HG03342 (cell line): ENCODE measurements at regions not wholly inside any gene's neighbourhood (a gene's known extent, or its start where the extent isn't known, plus 50 kb on each side); places are given as distances from the start of the nearest gene placed in this dataset.
A peak's percentile ranks its signal among the peaks of the same experiment; 100 is the strongest.
"Not testable (repeated sequence)": the region's sequence is repeated elsewhere in the genome, so short reads cannot be mapped to it uniquely, and the experiment has no call there.

Experiments used
- ATAC-seq: cut with Tn5 transposase; IDR thresholded peaks from one replicate; pipeline ENCODE4 v1.9.1; 2021; ENCODE audit warnings: mild to moderate bottlenecking, moderate library complexity; ENCODE audit not compliant: unreplicated experiment

DNA sequence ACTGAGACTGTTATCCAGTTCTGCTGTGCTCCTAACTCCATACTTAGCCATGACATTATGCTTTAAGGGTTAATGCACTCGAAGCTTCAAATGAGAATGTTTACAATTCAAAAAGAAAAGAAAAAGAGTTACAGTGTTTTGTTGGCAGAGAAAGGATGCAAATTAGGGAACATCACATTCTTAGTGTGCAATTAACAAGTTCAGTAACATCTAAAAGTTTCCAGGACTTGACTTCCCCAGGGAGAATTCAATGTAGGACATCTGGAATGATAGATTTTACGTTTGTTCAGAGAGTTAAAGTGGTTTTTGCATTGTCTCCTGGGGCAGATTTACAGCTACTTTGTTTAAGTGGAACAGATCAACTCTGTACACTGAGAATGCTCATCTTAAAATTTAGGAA is 525.2 kb downstream of the LIG4 start:
- ATAC-seq, result no peak

DNA sequence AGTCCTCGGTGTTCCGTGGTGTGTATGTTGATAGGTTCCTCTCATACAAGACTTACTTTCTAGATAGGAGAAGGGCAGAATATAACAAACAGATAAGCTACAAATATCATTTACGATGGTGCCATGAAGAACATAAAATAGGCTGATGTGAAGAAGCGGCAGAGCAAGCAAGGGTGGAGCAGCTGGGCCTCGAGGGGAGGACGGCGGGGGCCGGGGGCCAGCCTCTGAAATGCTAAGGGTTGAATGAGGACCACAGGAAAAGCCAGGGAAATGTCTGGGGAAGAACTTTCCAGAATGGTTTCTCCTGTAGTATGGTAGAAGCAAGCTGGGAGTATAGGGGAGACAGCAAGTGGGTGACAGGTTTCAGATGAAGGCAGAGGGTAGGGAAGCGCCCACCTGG is 529.5 kb downstream of the LIG4 start:
- no peak for ATAC-seq

DNA sequence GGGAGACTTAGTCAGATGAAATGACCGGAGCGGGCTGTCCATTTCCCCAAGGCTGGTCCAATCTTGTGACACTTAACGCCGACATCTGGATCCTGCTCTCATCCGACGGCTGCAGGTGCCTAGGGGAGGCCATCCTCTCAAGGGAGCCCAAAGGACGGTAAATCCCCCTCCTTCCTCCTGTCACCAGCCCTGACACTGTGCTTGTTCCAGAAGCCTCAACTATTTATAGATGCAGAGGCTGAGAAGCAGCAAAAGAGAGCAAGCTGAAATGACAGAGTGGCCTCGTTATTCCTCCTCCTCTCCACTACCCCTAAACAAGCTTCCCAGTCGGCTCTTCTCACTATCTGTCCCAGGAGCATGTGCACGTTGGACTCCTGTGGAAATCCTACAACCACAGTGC is 533.7 kb downstream of the LIG4 start:
- no peak for ATAC-seq

DNA sequence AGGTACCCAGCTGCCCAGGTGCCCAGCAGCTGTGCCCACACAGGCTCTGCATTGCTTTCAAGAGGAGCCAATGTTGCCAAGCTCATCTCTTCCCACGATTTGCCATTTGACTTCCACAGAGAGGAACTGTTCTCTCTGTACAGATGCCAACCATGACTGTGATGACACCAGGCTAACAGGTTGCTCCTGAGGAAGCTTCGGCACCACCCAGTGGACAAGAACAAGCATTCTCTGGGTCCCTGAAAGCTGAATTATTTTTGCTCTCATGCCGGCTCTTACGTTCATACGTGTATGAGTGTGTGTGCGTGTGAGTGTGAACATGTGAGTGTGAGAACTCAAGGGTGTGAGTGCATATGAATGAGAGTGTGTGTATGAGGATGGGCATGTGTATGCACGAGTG is 535.2 kb downstream of the LIG4 start:
- no peak for ATAC-seq

DNA sequence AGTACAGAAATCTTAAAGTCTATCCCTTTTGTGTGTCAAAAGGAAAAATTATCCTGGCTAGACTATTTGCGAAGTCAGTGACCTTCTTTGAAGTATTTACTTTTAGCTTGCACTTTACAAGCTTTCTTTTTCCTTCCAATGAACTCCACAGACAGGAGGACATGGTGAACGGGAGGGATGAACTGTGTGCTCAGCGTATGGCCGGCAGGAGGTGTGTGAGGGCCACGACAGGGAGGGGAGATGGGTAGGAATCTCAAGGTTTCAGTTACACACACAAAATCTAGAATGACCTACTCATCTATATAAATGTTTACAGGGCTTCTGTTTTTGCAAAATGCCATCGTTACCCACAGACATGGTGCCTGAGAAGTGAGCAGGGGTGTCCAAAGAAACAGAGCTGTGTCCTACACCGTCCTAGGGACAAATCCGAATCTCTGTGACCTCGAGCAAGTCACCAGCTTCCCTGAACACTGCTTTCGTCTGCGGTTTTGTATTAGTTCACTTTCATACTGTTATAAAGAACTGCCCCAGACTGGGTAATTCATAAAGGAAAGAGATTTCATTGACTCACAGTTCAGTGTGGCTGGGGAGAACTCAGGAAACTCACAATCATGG is 537.2 kb downstream of the LIG4 start:
- no peak for ATAC-seq

DNA sequence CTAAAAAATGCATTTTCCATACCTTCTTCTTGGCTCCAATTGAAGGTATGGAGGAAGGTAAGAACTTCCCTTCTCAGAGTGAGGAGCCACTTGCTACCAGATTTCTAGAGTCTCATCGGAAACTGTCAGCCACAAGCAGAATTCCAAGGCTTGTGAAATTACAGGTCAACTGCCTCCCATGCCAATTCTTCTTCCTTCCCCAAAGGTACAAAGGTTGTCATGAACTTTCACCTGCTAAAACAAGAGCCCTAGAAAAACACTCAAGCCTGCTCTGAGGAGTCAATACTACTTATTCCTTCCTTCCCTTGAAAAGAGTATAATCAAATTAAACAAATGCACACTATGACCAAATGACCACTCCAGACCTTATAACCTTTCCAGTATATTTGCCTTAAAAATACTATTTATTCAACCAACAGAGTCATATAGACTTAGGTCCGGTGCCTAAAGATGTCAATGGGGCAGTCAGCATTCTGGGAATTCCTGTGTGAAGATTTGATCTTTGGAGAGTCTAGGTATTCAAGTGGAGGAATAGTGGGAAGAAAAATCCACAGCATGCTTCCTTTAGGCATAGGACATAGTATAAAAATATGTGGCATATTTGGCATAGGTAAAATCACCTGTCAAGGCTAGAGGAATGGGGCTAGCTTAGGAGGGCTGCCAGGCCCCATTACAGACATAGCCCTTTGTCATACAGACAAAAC is 539.3 kb downstream of the LIG4 start:
- ATAC-seq, result no peak

DNA sequence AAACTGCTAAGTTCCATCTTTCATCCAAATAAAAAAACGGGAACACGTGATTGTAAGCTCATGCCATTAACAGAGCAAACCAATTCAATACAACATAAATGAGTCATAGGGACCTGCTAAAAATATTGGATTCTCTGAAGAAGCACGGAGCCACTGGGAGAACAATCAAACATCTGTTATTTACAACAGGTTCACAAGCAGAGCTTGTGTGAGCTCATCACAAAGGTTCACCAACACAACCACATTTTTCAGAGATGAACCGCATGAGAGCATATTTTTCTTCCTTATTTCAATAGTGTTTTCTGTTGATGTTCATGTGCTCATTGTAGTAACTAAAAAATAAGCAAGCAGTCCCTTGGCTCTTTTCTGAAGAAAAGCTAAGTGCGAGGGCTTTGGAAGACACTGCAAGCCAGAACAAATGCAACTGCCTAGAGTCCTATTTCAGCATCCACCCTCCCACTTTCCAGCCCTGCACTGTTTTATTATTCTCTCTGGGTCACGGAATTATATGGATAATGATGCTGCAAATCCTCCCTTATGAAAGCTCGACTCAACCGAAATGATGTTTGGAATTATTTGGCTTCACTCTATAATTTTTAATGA is 545.8 kb downstream of the LIG4 start:
- no peak for ATAC-seq

DNA sequence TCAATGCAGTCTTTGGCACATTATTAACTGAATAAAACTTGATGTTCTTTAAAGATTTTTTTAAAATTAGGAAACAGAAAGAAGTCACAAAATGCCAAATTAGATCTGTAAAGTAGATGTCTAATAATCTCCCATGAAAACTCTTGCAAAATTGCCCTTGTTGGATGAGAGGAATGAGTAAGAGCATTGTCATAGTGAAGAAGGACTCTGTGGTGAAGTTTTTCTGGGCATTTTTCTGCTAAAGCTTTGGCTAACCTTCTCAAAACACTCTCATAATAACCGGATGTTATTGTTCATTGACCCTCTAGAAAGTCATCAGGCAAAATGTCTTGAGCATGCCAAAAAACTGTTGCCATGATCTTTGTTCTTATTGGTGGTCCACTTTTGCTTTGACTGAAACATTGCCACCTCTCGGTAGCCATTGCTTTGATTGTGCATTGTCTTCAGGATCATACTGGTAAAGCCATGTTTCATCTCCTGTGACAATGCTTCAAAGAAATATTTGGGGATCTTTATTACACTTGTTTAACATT is 549.3 kb downstream of the LIG4 start:
- ATAC-seq, result no peak

DNA sequence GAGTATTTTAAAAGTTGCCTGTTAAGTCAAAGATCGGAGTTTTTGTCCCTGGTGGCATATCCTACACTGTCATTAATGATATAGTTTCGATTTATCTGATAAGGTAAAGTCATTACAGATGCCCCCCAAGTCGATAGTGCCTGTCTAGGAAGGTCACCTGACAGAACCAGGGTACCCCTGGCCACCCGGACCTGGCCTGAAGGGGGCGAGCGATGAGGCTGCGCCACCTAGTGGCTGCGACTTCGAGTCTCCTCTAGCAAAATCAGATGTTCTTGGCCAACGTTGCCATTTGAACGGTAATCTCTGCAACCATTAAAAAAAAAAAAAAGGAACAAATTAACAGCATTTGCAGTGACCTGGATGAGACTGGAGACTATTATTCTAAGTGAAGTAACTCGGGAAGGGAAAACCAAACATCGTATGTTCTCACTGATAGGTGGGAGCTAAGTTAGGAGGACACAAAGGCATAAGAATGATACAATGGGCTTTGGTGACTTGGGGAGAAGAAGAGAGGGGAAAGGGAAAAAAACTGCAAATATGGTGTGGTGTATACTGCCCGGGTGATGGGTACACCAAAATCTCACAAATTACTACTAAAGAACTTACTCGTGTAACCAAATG is 565.1 kb downstream of the LIG4 start:
- peak; percentile 93 for ATAC-seq

DNA sequence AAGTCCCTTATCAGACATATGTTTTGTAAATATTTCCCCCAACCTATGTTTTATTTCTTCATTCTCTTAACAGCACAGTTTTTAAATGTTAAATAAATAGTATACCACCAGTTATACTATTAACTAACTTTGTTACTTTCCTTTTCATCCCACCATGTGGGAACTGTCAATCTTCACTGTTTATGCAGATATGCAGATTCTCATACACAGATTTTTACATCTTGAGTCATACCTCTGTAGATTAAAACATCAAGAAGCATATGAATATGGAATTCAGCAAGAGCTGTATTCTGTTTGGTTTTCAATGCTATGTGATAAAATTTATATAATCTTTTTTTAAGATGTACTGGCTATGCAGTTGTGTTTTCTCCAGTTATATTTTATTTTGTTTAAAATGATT is 566.3 kb downstream of the LIG4 start:
- no peak for ATAC-seq

DNA sequence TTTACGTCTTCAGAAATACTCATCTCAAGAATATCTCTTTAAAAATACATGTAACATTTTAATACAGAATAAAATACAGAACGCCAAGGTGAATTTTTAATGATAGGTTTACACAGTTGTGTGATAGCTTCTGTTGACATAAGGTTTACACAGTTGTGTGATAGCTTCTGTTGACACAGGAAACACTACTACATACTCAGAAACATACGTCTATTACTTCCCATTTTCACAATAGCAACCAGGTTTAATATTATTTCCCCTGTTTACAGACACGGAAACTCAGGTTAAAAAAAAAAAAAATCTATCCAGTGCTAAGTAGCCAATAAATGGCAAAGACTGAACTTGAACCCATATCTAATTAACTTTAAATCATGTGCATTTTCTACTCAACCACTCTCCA is 571.2 kb downstream of the LIG4 start:
- ATAC-seq, result no peak

DNA sequence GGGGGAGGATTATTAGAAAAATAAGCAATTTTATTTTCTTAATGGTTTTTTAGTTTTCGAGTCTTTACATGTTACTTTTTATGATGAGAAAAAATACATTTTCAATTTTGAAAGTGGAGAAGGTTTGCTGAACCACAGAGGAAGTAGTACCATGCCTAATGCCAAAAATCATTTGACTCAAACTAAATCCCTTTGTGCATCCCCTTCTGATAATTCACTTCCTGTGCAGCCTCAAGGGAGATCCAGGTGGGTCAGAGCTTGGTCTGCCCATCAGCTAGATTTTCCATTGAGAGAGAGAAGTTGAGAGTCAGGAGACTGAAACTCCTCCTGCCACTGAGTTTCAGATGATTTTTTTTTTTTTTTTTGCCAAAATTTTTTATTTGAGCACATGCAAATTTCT is 571.7 kb downstream of the LIG4 start:
- ATAC-seq, result no peak

DNA sequence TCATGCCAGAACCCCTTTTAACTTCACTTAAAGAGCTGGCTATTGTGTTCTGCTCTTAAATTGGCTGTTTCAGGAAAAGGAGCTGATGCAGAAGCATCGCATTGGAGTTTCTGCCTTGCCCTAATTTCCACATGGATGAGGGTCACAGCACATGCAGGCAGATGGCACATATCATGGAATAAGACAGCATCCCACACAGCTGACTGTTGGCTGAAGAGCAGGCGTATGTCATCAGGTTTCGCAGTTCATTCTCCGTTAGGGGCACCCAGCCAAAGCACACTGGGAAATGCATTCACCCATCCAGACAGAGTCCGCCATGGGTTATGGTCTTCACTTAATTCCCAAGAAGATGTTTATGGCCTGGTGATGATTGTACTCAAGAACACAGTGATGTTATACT is 572.5 kb downstream of the LIG4 start:
- no peak for ATAC-seq

DNA sequence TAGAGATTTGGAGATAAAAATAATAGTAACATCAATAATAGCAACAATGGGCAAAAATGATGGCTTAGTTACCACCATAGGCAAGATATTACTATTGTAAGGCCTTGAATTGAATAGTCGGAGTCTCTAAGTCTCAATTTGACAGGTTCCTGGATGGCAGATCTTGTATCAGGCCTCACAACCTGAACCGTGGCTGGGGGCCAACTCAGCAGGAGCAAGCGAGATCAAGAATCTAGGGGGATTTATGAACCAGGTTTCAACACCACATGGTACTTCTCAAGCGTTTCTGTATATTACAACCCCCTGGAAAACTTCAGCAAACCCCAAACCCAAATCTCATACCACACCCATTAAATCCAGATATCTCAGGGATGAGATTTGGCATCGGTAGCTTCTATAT is 573.8 kb downstream of the LIG4 start:
- no peak for ATAC-seq

DNA sequence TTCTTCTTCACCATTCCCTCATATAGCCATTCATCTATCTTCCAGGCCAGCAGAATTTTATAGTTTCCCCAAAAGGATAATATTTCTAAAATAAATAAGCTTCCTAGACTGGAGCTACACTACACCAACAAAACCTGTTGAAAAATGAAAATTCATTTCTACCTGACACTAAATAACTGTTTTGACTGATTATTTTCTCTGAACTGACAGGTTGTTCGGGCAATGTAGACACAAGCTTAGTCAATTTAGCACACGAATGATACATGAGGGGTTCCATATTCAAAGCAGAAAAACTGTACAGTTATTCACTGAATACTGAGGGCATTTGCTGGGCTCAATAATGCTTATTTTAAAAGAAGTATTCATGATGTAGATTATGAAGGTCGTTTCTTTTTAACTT is 589.7 kb downstream of the LIG4 start:
- ATAC-seq, result no peak

DNA sequence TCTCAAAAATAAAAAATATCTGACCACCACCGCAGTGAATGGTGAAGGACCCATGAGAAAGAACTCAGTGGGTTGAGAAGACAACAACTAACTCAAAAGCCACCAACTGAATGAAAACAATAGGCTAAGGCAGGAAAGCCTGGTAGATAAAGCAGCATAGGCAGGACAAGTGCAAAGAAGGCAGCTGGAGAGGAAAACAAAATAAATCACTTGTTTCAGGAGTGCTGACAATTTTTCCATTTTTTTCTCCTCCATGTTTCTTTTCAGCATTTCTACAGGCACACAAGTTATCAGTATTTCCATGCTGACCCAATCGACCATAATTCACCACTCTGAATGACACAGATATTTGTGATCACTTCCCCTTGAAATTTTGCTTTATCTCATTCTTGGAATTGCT is 597.8 kb downstream of the LIG4 start:
- ATAC-seq, result no peak

DNA sequence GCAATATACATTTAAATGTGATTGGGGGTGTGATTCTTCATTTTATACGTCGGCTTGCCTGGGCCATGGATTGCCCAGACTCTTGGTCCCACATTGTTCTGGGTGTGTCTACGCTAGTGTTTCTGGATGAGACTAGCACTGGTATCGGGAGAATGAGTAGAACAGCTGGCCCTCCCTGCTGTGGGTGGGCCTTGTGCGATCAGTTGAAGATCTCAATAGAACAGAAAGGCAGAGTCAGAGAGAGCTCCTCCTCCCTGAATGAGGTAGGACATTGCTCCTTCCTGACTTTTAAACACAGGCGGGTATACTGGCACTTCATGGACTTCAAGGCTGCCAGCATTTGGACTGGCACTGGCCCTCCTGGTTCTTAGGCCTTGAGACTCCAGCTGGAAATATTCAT is 603.0 kb downstream of the LIG4 start:
- ATAC-seq, result no peak

DNA sequence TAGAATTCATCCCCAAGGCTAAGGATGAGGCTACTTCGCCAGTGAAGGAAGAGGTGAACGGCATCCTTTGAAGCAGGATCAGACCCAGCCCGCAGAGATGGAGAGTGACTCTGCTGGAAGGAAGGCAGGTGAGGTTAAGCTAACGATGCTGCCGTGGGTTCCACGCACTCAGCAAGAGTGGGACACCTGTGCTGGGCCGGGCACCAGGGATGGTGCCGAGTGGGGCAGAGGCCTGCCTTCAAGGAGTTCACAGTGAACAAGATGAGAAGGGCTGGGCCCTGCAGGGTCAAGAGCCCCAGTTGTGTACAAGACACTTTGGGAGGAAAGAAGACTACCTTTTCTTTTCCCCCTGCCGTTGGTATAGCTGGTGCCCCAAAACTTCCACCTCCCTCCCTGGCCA is 606.6 kb downstream of the LIG4 start:
- no peak for ATAC-seq

DNA sequence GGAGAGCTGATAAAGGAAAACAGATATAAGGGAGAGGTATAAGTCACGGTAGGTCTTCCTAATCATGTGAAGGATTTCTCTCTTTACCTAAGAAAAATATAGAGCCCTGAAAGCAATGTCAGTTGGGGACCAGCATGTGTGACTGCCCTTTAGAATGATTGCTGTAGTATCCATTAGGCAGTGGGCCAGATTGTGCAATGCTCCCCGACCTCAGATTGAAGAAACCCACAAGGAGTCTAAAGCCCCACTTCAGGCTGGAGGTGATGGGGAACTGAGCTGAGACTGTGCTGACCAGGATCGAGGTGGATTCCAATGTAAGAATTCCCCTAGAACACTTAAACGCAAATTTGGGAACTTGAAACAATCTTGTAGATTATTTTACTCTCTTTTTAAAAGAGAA is 614.4 kb downstream of the LIG4 start:
- no peak for ATAC-seq

DNA sequence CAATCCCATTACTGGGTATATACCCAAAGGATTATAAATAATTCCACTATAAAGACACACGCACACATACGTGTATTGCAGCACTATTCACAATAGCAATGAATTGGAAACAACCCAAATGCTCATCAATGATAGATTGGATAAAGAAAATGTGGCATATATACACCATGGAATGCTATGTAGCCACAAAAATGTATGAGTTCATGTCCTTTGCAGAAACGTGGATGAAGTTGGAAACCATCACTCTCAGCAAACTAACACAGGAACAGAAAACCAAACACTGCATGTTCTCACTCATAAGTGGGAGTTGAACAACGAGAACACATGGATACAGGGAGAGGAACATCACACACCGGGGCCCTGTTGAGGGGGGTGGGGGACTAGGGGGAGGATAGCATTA is 619.0 kb downstream of the LIG4 start:
- not testable (repeated sequence) for ATAC-seq

DNA sequence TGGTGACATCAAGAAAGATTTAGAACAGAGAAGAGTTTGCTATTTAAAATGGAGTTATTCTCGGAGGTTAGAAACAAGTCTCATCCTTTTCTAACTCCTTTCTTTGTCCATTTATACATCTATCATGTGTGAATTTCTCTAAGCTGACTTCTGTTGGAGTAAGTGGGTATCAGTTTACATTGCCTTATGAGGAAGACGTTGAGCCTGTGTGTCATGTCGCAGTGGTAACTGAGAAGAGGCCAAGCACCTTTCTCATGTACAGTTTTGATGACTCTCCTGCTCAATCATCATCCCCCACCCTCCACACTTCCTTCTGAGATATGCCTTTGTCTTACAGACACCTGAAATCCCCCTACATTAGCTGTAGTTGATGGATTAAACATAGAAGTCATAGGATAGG is 624.8 kb downstream of the LIG4 start:
- ATAC-seq, result no peak

DNA sequence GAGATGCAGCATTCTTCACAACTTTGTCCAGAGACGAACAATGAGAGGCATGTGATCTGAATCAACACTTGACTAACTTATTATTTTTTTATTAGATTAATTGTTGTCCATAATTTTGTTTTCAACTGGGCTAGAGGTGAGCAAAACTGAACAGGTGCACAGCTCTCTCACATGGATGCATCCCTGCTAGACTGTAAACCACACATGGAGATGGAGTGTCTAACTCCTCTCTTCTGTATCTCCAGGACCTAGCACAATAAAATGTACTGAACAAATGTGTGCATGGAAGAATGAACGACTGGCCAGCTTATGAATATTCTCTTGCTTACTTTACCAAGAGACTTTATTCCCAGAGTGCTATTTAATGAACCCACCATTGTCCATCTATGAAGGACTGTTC is 627.7 kb downstream of the LIG4 start:
- no peak for ATAC-seq
